Natural killer cell (primary cell): ENCODE measurements at regions not wholly inside any gene's neighbourhood (a gene's known extent, or its start where the extent isn't known, plus 50 kb on each side); places are given as distances from the start of the nearest gene placed in this dataset.
"Not testable (repeated sequence)": the region's sequence is repeated elsewhere in the genome, so short reads cannot be mapped to it uniquely, and the experiment has no call there.

ENCODE experiments used
- ATAC-seq, 3 donors: fragments of 150-1000 bp in 2 of 3; fragments of 200-7000 bp in 1 of 3; cut with Tn5 transposase; 1 replicate in 1 of 3; 2 replicates in 2 of 3; pipeline ENCODE4 v1.10.0; 2021; ENCODE audit warnings: mild to moderate bottlenecking in 2 of 3, moderate library complexity in 2 of 3
- DNase-seq, 2 donors: peaks; one replicate each; pipeline versions ENCODE4 v3.0.0 to v3.0.0-alpha.2; 2013 to 2021; ENCODE audit warnings: mixed read lengths in 1 of 2
- H3K27ac ChIP-seq: one replicate; pipeline ENCODE4 v1.5.1; 2013; ENCODE audit warnings: mild to moderate bottlenecking, low read length
- H3K27me3 ChIP-seq: one replicate; pipeline ENCODE4 v1.6.1; 2013; ENCODE audit warnings: low read length; ENCODE audit not compliant: control insufficient read depth, insufficient read depth
- H3K36me3 ChIP-seq: one replicate; pipeline ENCODE4 v1.6.1; 2013; ENCODE audit warnings: low read length; ENCODE audit not compliant: control insufficient read depth, insufficient read depth
- H3K4me1 ChIP-seq: one replicate; pipeline ENCODE4 v1.6.1; 2013; ENCODE audit warnings: low read length; ENCODE audit not compliant: control insufficient read depth, insufficient read depth
- H3K4me3 ChIP-seq: one replicate; pipeline ENCODE4 v1.5.1; 2013; ENCODE audit warnings: low read length
- H3K9me3 ChIP-seq: one replicate; pipeline ENCODE4 v1.6.1; 2013; ENCODE audit warnings: low read length; ENCODE audit not compliant: control insufficient read depth, insufficient read depth
- H3K27ac Mint-ChIP-seq, 2 donors: one replicate each; pipeline ENCODE4 v1.8.0; 2022; ENCODE audit warnings: mild to moderate bottlenecking in 2 of 2, mixed read lengths in 2 of 2, moderate library complexity in 1 of 2
- H3K27me3 Mint-ChIP-seq, 2 donors: one replicate each; pipeline ENCODE4 v1.8.0; 2022; ENCODE audit warnings: low read depth in 2 of 2, mixed read lengths in 2 of 2
- H3K36me3 Mint-ChIP-seq: one replicate; pipeline ENCODE4 v1.8.0; 2022; ENCODE audit warnings: mixed read lengths
- H3K4me1 Mint-ChIP-seq, 2 donors: one replicate each; pipeline ENCODE4 v1.8.0; 2022; ENCODE audit warnings: mixed read lengths in 2 of 2
- H3K4me3 Mint-ChIP-seq: one replicate; pipeline ENCODE4 v1.8.0; 2022; ENCODE audit warnings: mild to moderate bottlenecking, moderate library complexity, mixed read lengths
- H3K9me3 Mint-ChIP-seq, 2 donors: one replicate each; pipeline ENCODE4 v1.8.0; 2022; ENCODE audit warnings: mixed read lengths in 2 of 2
- CTCF ChIP-seq: fragments of 200-600 bp; IDR thresholded peaks from one replicate; pipeline ENCODE4 v1.8.0; 2022; ENCODE audit warnings: antibody characterized with exemption
- WGBS: methylation state at CpG from one replicate; pipeline ENCODE4 v1.1.7; 2013; ENCODE audit warnings: missing lambda C conversion rate; ENCODE audit not compliant: insufficient coverage; 5-methylcytosine and 5-hydroxymethylcytosine counted together
- intact Hi-C: fragments of 100-400 bp; cut with micrococcal nuclease; formaldehyde crosslinking; loops from one replicate; pipeline ENCODE4 v1.14.2; 2022

GRCh38 chr6:47423079-47423478 lies 54.5 kb upstream of the CD2AP start:
- H3K4me1 Mint-ChIP-seq = no peaks in the 10 kb centered on the region
- H3K27me3 ChIP-seq = no peaks in the 10 kb centered on the region
- no peaks in the 10 kb centered on the region for H3K36me3 Mint-ChIP-seq
- H3K4me1 ChIP-seq = no peaks in the 10 kb centered on the region
- intact Hi-C loops = no loop called here
- DNase-seq (no peak), ATAC-seq (no peak)
- no peaks in the 10 kb centered on the region for H3K36me3 ChIP-seq
- H3K27ac Mint-ChIP-seq = no peak overlapping the region
- H3K27ac ChIP-seq = no peak overlapping the region
- no peak for TF ChIP-seq CTCF
- no peaks in the 10 kb centered on the region for H3K27me3 Mint-ChIP-seq
- H3K9me3 Mint-ChIP-seq = no peaks in the 10 kb centered on the region
- no peak overlapping the region for H3K4me3 Mint-ChIP-seq
- H3K4me3 ChIP-seq = no peak overlapping the region
- H3K9me3 ChIP-seq = no peaks in the 10 kb centered on the region

GRCh38 chr6:47424436-47424836 lies 53.2 kb upstream of the CD2AP start:
- Mint-ChIP-seq H3K4me1 (no peaks in the 10 kb centered on the region), H3K9me3 (peaks cover 4 to 5% of the 10 kb centered on the region in 2 donors), H3K27me3 (no peaks in the 10 kb centered on the region), H3K4me3 (no peak overlapping the region), H3K27ac (no peak overlapping the region), H3K36me3 (peaks cover 7% of the 10 kb centered on the region)
- Histone ChIP-seq H3K9me3 (peaks cover 10% of the 10 kb centered on the region), H3K36me3 (no peaks in the 10 kb centered on the region), H3K27me3 (no peaks in the 10 kb centered on the region), H3K27ac (no peak overlapping the region), H3K4me3 (no peak overlapping the region), H3K4me1 (no peaks in the 10 kb centered on the region)
- TF ChIP-seq CTCF = no peak
- no peak for DNase-seq
- WGBS = 90% methylated on average over 4 of the region's 4 CpGs
- no peak for ATAC-seq
- intact Hi-C loops = no loop called here

GRCh38 chr6:47425724-47426123 lies 51.9 kb upstream of the CD2AP start:
- H3K4me3 ChIP-seq, H3K36me3 ChIP-seq, H3K27ac Mint-ChIP-seq, DNase-seq, H3K27me3 ChIP-seq, ATAC-seq, H3K4me3 Mint-ChIP-seq, intact Hi-C loops, H3K27me3 Mint-ChIP-seq, H3K4me1 Mint-ChIP-seq, H3K36me3 Mint-ChIP-seq, H3K27ac ChIP-seq, H3K4me1 ChIP-seq, H3K9me3 Mint-ChIP-seq: not testable (repeated sequence)
- 100% methylated on average over 1 of the region's 3 CpGs for WGBS
- peaks cover 16% of the 10 kb centered on the region for H3K9me3 ChIP-seq

- DNase-seq = no peak
- Histone ChIP-seq H3K9me3 (peaks cover 19% of the 10 kb centered on the region), H3K36me3 (no peaks in the 10 kb centered on the region), H3K27ac (no peak overlapping the region), H3K27me3 (no peaks in the 10 kb centered on the region), H3K4me1 (no peaks in the 10 kb centered on the region), H3K4me3 (no peak overlapping the region)
- Mint-ChIP-seq H3K9me3 (peaks cover 5 to 10% of the 10 kb centered on the region in 2 donors), H3K36me3 (peaks cover 8% of the 10 kb centered on the region), H3K4me3 (no peak overlapping the region), H3K4me1 (no peaks in the 10 kb centered on the region), H3K27me3 (no peaks in the 10 kb centered on the region), H3K27ac (no peak overlapping the region)
- 100% methylated on average over 1 of the region's 2 CpGs for WGBS
- intact Hi-C loops = no loop called here
- TF ChIP-seq CTCF = no peak
- no peak for ATAC-seq
Observed at GRCh38 chr6:47426524-47427302, 50.9 kb upstream of the CD2AP start.
